GM10266 (cell line): ENCODE measurements at regions not wholly inside any gene's neighbourhood (a gene's known extent, or its start where the extent isn't known, plus 50 kb on each side); places are given as distances from the start of the nearest gene placed in this dataset.

Source experiments
- DNase-seq: peaks from one replicate; pipeline ENCODE4 v3.0.0; 2012; ENCODE audit errors: extremely low spot score
- TF ChIP-seq, protein P1 (sequence below): IDR thresholded peaks from 2 replicates; pipeline ENCODE4 v1.5.1; 2012; ENCODE audit warnings: mild to moderate bottlenecking, low read depth; ENCODE audit not compliant: control insufficient read depth, insufficient read depth; ENCODE audit errors: missing control alignments

DNA sequence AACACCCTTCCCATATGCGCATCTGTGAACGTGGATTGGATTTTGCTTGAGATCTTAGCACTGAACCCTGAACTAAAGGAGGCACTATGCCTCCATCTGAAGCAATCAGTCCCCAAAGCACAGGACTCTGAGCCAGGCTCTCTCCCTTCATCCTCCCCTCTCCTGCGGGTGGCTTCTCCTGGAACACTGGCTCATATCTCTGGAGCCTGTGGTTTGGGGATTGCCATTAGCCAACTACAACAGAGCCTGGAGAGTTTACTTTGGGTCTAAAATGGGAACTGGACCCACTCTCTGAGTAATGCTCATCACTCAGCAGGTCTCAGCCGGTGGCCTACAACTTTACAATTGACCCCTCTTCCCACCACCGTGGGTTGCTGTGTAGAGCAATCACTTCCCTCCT is 190.8 kb upstream of the HES1 start:
- TF ChIP-seq, protein P1, sequence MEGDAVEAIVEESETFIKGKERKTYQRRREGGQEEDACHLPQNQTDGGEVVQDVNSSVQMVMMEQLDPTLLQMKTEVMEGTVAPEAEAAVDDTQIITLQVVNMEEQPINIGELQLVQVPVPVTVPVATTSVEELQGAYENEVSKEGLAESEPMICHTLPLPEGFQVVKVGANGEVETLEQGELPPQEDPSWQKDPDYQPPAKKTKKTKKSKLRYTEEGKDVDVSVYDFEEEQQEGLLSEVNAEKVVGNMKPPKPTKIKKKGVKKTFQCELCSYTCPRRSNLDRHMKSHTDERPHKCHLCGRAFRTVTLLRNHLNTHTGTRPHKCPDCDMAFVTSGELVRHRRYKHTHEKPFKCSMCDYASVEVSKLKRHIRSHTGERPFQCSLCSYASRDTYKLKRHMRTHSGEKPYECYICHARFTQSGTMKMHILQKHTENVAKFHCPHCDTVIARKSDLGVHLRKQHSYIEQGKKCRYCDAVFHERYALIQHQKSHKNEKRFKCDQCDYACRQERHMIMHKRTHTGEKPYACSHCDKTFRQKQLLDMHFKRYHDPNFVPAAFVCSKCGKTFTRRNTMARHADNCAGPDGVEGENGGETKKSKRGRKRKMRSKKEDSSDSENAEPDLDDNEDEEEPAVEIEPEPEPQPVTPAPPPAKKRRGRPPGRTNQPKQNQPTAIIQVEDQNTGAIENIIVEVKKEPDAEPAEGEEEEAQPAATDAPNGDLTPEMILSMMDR: no peak
- DNase-seq: no peak

DNA sequence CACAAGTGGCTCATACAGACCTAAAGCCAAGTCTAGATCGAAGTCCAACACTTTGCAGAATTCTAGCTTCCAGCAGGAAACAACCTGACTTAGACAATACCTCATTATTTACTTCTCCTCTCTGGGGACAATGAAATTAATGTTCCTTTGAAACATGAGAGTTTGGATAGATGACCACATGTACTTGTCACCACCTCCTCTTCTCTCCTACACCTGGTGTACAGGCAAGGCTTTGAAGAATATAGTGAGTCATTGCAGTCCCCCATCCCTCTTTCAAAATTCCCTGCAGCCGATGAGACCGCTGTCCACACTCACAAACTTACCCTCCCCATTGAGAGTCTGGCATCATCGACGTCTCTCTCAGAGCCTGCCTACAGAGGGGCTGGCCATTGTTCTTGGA is 189.0 kb upstream of the HES1 start:
- DNase-seq: no peak
- TF ChIP-seq, protein P1: no peak

DNA sequence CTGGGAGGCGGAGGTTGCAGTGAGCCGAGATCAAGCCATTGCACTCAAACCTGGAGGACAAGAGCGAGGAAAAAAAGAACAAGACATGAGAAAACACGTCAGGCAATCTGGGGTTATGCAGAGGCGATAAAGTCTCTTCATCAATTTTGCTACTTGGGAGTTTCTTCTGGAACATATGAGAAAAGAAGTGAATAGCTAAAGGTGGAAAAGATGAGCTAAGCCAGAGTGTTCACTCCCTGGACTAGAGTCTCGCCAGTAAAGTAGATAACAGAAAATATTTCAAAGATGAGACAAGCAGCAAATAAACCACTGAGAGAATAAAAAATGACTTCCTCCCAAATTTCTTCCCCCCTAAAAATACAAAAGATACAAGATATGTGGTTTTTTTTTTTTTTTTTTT is 188.4 kb upstream of the HES1 start:
- DNase-seq: no peak
- TF ChIP-seq, protein P1: no peak

DNA sequence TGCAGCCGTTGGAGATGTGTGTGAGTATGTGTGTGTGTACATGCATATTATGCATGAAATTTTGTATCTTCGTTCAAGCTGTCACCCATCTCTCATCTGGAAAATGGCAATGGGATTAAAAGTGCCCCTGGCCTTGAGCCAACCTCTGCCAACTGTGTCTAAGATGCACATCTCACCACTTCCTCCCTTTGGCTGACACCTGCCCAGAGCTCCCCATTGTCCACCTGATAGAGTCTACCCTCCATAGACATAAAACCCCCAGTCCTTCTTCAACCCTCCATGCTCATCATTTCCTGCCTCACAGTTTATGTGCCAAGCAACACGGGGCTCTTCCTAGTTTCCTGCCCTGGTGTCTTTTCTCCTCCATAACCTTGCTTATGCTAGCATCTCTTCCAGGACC is 187.5 kb upstream of the HES1 start:
- TF ChIP-seq, protein P1: no peak
- DNase-seq: no peak

DNA sequence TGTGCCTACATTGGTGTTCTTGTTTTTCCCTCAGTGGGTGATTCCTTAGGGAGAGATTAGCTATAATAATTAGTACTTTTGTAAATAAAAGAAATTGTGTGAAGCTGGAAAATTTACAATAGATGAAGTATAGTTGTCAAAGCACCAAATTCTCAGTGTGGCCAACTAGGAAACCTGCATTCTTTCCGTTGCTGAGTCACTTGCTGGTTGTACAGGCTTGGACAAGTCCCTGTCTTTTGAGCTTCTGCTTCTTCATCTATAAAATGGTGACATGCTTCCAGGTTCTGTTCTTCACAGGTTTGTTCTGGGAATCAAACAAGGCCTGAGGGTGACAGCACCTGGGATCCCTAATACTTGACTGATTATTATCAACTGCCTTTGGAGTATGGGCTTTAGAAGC is 184.1 kb upstream of the HES1 start:
- DNase-seq: no peak
- TF ChIP-seq, protein P1: no peak

DNA sequence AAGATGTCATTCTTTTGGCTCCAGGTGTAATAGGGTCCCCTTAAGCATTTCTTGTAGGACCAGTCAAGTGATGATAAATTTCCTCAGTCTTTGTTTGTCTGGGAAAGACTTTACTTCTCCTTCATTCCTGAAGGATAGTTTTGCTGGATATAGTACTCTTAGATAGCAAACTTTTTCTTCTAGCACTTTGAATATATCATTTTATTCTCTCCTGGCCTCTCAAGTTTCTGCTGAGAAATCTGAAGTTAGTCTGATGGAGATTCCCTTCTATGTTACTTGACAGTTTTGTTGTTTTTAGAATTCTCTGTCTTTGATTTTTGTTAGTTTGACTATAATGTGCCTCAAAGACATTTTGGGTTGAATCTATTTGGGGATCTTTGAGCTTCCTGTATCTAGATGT is 181.2 kb upstream of the HES1 start:
- no peak for DNase-seq
- TF ChIP-seq, protein P1: no peak

DNA sequence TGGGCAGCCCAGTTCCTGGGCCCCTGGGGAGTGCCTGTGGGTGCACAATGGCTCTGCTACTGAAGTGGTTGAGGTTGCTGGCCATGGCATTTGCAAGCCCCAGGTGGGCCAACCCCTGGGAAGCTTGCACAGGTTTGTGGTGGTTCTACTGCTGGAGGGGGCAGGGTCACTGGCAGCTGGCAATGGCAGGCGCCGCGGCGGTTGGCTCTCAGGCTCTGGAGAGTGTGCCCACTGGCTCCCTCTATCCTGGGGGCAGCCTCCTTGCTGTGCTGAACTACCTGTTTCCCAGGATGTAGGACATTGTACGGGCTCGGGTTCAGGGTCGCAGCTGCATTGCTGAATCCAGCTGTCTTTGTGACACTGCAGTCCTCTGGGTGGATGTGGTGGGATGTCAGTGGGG is 180.2 kb upstream of the HES1 start:
- TF ChIP-seq, protein P1: no peak
- no peak for DNase-seq

DNA sequence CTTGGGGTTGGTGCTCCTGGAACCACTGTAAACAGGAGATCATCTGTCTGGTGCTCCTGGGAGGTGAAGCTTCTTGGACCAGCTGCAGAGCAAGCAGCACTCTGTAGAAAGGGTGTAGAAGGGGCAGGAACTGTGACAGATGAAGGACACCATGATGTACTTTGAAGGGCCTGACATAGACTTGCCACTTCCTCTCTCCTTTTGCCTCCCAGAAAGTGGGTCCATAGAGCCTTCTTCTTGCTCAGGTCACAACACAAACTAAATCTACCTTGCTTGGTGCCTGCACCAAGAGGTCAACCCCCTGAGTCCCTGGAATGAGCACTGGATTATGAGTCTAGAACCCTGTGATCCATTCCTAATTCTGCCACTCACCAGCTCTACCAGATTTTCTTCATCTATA is 176.1 kb upstream of the HES1 start:
- no peak for DNase-seq
- TF ChIP-seq, protein P1: no peak
